GM19467 (cell line): ENCODE measurements at regions not wholly inside any gene's neighbourhood (a gene's known extent, or its start where the extent isn't known, plus 50 kb on each side); places are given as distances from the start of the nearest gene placed in this dataset.

ENCODE experiments used
- ATAC-seq: cut with Tn5 transposase; IDR thresholded peaks from one replicate; pipeline ENCODE4 v1.9.1; 2021; ENCODE audit warnings: mild to moderate bottlenecking, moderate library complexity; ENCODE audit not compliant: unreplicated experiment

DNA sequence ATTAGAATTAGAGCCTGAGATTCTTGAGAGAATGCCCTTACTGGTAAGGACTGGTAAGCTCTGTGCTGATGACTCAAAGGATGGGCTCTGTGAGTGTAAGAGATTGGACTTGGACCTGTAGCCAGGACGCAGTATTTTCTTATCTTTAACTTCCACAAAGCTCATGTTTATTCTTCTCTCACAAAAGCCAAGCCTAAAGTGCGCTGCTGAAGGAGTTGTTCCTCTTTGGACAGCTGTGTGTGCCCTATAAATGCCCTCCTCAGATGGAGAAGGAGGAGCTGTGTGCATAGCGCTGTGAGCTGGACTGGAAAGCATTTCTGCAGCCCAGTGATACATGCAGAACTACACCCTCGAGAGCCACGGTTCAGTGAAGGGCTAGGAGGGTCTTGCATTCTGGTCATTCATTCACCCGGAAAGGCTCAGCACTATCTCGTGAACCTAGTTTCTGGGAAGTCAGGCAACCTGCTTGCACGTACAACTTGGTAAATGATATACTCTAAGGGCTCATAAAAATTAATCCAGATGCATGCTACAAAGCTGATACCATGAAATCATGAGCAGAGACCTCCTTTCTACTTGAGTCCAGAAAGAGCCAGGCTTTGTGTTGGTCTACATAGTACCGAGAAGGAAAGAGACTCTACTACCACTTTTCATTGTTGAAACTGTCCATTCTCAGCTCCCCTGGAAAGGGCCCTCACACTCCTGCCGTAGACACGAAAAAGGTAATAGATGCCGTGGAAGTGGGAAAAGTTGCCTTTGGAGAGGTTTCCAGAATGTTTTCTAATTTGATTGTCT, 103.0 kb upstream of the TBL1XR1 start:
- peak; percentile 89 for ATAC-seq

DNA sequence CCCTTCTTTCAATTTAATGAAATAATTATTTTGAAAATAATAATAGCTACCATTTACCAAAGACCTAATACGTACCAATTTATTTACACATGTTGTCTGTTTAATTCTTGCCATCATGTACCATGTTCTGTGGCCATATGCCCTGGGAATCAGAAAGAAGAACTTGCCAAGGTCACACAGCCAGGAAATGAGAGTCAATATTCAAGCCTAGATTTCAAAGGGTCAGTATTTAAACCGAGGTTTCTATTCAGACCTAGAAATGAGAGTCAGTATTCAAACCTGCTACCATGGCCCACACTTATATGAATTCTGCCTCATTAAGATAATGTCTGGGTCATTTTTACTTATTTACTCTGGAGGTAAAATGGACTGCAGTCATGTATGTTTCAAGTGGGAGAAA, 103.6 kb upstream of the TBL1XR1 start:
- peak; percentile 43 for ATAC-seq

DNA sequence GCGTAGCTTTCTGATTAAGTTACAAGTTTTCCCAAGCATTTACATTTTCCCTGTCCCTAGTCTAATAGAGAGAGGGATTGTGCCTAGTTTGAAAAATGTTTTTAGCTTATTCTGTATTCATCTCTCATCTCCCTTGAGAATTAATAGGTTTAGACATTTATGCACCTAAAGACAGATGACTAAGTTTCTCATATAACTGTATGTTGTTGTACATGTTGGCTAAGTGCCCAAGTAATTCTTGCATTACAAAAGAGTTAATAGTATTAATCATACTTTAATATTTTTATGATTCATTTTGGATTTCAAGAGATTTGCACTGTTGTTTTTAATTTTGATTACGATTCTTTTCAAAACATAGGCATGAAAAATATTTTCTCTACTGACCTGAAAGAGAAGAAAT, 109.0 kb upstream of the TBL1XR1 start:
- no peak for ATAC-seq

DNA sequence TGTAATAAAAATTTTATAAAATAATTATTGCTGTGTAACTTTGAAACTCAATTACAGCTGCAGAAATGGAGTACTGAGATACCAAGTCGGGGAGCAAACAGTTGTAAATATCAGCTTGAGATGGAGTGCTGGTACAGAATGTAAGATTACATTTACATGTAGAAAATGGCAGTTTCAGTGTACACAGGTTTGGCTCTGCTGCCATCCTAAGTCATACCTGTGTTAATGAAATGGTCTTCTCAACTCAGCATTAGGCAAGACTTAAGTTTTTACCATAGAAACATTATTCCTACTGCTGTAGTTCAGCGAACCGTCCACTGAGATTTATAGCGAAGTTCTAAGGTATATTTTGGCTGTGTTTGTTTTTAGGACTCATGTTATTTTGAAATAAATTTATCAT, 110.1 kb upstream of the TBL1XR1 start:
- ATAC-seq = no peak

DNA sequence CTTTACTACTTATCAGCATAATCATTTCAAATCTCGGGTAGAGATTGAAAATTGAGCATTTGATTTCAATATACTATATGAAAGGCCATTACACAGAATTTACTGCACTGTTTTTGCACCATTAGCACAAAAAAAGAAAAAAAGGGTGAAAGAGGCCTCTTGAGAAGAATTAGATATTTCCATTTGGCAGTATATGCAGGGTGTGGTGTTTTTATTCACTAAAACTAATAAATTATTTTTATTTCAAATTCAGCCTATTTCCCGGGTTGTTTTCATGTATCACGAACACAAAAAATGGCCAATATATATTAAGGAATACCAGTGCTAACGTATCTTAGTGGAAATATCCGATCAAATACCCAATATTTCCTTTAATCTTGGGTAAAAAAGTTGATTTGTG, 110.5 kb upstream of the TBL1XR1 start:
- ATAC-seq = no peak

DNA sequence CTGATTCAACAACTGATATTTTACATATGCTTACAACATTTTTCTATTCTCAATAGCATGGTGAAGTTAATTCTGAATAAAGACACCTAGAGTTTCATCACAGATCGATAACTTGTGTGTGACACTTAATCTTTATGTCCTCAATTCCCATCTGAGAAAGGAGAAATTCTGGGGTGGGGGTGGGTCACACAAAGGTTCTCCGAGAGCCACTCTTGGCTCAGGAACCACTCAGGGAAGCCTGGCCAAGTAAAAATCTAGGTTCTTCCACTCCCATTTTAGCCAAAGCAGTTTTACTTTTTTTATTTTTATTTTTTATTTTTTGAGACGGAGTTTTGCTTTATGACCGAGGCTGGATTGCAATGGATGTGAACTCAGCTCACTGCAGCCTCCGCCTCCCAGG, 111.0 kb upstream of the TBL1XR1 start:
- ATAC-seq = no peak

DNA sequence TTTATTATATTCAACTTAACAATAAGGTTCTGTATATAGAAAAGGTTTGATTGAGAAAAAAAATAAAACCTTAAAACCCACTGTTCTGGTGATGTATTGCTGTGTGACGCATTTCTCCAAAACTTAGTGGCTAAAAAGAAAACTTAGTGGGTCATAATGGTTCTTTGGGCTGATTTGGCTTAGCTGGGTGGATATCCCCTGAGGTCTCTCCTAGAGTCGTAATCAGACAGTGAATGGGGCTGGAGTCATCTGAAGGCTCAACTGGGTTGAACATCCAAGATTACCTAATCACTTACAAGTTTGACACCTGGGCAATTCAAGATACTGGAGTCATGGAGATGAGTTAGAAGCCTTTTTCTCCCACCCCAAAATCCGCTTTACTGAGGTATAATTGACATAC, 111.6 kb upstream of the TBL1XR1 start:
- no peak for ATAC-seq

DNA sequence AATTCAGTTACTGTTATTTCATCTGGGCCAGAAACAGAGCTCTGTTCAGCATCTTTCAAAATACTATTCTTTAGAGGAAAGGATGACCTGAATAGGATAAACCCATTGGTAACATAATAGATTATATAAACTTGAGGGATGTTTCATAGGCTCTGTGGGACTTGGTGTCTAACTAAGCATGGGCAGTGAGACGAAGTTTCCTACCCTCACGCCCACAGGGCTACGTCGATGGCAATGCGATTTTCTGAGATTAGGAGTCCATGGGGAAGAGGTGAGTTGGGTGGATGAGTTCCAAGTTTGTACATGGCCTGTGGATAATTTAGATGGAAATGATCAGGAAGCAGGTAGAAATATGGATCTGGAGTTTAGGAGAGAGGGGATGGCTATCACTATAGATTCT, 115.2 kb upstream of the TBL1XR1 start:
- no peak for ATAC-seq

DNA sequence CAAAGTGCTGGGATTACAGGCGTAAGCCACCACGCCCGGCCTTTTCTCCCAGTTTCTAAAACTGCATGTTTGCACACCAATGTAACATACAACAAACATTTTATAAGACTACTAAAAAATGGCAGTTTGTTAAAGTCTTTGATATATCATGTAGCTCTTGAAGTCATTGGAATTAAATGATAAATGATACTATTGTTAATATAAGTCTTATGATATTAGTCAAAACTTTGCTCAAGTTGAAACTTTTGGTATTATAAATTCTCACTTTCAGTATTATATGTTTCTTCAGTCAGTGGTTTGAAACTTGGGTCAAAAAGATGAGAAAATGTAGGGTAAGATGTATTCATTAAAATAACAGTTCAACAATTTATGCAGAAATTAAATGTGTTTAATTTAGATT, 117.6 kb upstream of the TBL1XR1 start:
- no peak for ATAC-seq

DNA sequence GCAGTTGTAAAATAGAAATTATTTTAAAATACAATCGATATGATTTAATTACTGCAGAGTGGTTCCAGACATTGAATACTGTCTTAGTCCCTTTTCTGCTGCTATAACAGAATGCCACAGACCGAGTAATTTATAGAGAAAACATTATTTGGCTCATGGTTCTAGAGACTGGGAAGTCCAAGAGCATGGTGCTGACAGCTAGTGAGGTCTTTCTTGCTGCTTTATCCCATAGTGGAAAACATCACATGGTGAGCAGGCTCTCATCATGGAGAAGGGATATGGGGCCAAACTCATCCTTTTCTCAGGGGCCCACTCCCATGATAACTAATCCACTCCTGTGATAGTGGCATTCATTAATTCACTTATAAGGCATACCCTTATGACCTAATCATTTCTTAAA, 120.0 kb upstream of the TBL1XR1 start:
- no peak for ATAC-seq

DNA sequence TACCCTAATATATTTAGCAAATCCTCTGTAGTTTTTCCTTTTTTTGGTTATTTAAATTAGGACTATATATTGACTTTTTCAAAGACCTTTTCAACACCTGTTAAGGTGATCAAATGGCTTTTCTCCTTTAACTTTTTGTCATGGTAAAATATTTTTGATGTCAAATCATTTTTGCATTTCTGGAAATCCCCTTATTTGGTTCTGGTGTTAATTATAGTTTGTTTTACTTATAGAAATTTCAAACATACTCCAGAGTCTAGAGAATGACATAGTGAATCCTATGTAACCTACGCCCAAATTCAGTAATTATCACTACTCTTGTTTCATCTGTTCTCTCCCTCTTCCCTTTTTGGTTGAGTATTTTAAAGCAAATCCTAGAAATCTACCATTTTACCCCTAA, 121.3 kb upstream of the TBL1XR1 start:
- no peak for ATAC-seq

DNA sequence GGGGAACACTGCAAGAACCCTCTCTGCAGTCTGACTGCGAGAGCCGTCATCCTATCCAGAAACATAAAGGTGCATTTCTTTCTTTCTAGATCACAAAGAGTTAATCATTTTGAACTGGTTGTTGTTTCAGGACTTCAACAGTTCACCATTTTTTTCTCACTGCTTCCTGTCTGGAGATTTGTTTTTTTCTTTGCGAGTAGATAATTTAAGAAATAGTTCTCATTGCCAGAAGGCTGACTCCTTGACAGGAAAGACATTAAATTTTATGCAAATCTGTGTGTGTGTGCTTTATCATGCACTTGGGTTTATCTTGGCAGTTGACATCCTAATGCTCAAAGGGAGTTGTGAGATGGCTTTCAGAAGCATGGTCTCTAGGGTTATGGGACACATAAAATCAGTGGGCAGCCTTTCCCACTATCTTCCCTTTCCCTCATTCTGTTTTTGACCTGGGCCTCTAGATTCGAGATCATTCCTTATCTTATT, 123.5 kb upstream of the TBL1XR1 start:
- ATAC-seq = peak; percentile 65

DNA sequence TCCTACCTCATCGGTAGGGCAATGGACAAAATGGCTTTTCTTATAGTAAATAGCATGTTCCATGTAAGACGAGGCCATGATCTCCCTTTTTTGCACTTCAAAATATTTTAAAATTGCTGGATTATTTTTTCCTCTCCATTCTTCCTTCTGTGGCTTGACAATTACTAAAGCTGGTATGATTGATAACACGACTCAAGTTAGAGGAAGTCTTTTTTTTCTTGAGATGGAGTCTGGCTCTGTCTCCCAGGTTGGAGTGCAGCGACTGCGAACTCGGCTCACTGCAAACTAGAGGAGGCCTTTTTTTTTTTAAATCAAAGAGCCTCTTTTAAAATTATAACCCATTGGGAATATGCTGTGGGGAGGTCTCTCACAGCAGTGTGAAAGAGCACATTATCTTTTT, 124.5 kb upstream of the TBL1XR1 start:
- ATAC-seq = no peak

DNA sequence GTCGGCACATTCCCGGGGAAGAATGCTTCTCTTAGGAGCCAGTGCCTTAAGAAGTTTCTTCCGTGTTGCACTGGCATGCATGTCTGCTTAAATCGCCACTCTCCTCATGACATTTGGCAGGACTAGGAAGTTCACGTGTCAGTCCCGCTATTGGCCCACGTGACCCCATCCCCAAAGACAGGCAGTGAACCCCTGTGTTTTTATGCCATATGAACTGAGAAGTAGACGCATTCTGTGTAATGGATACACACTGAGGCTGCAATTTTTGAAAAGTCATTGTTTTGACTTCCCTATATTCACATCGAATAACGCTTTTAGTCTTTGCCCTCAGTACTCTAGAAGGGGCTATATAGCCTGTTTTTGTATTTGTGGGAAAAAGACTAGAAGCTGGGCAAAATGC, 125.6 kb upstream of the TBL1XR1 start:
- ATAC-seq = no peak

DNA sequence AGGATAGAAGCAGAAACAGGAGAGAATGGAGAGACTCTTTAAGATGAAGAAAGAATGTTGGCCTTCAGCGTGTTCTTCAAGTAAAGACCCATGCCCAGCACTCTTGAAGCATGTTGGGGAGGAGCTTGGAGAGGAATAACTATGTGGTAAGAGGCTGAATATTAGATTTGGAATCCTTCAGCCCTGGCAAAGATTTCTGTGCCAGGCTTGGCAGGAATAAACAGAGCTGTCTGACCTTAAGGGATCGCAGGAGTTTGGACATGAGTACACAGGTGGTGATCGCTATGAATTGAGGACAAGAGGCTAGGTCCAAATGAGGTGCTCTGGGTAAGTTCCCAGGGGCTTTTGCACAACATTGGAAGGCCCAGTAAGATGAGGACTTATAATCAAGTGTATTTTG, 132.6 kb upstream of the TBL1XR1 start:
- ATAC-seq = no peak

DNA sequence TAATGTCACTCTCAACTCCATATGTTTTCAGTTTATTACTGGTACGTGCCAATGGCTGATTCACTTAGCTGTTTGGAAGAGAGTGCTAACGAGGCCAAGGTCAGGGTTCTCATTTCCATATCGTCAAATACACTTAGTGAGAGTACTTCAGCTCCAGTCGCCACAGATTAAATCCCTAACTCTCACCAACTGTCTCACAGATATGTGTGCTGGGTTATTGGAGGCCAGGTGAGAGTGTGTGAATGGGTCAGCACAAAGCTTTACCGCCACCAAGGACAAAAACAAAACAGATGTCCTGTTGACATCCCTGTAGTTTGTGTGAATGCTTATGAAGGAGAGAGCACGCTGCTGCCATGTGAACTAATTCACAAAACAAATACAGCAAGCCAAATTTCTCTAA, 133.5 kb upstream of the TBL1XR1 start:
- ATAC-seq = no peak

DNA sequence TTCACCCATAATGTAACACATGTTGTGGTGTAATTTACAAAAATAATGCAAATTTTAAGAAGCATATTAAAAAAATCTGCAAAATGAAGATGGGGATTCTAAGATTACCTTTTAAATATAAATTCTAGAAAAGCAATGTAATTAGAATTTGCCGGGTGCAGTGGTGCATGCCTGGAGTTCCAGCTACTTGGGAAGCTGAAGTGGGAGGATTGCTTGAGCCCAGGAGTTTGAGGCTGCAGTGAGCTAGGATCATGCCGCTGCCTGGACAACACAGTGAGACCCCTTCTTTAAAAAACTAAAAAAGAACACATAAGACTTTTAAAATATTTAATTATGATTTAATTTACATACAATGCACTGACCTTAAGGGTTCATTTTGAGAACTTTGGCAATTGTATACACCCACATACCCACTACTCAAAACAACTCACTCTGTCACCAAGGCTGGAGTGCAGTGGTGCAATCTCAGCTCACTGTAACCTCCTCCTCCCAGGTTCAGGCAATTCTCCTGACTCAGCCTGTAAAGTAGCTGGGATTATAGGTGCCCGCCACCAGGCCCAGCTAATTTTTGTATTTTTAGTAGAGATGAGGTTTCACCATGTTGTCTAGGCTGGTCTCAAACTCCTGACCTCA, 134.0 kb upstream of the TBL1XR1 start:
- ATAC-seq = no peak

DNA sequence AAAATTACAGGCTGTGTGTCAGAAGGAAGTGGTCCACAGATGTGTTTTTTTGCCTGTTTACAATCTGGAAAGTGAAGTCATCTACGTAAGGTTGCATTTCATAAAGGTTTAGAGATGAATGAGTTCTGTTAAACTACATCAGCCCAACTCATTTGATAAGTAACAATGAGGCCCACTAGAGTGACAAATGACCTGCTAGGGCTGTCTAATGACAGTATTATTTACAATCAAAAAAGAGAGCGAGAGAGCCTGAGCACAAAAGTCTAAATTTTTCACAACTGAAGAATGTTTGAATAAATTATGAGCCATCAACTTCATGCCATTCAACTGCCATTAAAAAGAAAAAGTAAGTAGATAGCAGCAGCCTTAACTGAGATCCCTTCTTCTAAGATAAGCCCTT, 135.7 kb upstream of the TBL1XR1 start:
- no peak for ATAC-seq

DNA sequence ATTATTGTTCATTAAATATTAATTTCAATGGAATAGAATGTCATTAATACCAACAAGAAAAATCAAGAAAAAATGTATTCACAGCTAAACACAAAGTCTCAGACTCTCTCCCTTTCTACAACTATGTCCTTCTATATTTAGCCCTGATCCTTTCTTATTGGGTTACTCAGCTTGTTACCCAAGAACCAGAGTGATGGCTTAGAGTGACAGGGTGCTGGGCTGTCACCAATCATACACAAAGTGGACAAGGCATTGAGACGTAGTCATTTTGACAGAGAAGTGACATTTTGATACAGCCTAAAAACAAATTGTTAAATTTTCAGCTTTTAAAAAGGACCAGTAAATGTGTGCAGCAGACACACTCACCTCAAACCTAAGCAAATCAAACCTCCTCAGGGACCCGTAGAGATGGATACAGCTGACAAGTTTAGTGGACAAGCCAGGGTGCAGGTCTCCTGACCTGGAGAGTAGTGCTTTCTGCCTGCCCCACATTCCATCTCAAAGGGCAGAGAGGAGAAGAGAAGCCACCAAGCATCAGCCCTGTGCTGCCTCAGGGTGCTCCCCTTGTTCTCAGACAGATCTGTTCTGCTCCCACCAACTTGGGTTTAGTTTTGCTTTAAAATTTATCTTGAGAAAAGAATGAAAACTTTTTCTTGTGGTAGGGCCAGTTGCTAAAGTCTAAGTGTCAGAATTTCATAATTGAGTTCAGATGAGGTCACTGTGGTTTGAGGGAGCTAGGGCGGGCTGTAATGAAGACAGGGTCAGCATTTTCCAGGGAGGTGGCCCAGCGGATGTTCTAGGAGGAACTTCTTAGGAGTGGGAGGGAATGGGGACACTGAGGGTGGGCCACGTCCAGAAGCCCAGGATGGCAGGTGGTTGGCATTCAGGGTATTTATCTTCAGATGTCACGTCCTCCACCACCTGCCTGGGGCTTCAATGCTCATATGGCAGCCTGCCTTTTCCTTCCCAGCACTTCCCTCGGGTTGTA, 136.5 kb upstream of the TBL1XR1 start:
- ATAC-seq = no peak

DNA sequence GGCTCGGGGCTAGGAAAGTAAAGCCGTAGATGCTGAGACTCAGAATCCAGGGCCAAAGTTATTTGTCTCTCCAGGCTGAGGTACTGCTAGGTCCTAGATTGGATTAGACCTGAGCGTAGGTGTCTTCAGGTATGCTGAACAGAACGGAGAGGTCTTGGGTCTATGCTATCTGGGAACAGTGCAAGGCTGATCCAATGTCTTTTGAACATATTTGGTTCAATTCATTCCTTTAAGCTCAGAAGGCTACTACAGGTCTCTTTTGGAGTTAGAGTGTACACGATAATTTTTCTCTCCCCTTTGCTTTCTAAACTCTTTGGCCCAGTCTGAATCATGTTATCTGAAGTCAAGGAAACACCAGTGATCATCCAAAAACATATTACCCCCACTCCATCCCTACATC, 137.5 kb upstream of the TBL1XR1 start:
- no peak for ATAC-seq

DNA sequence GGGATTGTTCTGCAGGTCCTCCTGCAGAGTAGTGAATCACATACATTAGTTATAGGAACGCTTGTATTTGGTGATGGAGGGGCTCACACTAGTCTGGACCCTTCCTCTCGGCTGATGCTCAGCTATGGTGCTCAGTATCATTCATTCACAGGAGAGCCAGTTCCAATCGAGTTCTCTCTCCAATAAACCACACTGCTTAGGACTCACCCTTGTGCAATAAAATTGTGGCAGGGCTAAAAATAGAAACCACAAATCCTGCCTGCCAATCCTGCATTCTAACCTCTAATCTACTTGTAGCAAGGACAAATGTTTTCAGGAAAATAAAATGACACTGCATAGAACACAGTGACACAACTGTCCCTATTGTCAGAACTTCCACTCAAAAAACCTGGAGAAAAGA, 138.4 kb upstream of the TBL1XR1 start:
- no peak for ATAC-seq
